A172 (cell line): ENCODE measurements at regions not wholly inside any gene's neighbourhood (a gene's known extent, or its start where the extent isn't known, plus 50 kb on each side); places are given as distances from the start of the nearest gene placed in this dataset.
A peak's percentile ranks its signal among the peaks of the same experiment; 100 is the strongest.
"Not testable (repeated sequence)": the region's sequence is repeated elsewhere in the genome, so short reads cannot be mapped to it uniquely, and the experiment has no call there.

Experiments used
- DNase-seq: peaks from one replicate; pipeline ENCODE4 v3.0.0-alpha.2; 2015; ENCODE audit warnings: low spot score

DNA sequence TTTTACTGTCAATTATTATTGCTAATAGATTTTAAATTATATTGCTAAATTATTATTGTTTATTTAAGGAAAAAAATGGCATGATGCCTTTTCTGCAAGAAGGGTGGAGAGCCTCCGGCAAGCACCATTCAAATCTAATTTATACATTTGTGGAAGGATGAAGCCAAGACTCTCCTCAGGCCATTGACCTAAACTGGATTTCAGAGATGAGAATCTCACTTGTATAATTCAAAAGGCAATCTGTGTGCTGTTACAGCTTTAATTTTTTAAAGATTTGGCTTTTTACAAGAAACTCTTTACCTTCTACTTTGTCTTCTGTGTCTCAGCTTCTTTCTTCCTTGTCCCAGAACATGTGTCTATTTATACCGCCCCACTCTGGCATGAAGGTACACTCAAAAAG lies 722.5 kb downstream of the ETS1 start:
- no peak for DNase-seq

DNA sequence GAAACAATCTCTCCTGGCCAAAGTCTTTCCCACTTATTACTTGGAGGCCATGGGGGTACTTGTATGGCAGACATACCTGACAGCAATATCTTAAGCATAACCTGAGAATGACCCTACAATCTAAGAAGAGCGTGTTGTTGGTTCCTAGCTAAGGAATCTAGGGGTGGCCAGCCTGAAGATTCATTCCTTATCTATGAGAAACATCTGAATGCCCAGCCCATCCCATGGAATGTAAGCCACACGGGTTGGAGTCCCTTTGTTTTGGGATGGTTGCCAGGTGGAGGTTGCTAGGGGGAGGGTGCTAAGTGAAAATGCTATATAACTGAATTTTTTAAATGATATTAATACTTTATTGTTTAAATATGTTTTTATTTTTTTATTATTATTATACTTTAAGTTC lies 725.0 kb downstream of the ETS1 start:
- DNase-seq = peak; percentile 31

DNA sequence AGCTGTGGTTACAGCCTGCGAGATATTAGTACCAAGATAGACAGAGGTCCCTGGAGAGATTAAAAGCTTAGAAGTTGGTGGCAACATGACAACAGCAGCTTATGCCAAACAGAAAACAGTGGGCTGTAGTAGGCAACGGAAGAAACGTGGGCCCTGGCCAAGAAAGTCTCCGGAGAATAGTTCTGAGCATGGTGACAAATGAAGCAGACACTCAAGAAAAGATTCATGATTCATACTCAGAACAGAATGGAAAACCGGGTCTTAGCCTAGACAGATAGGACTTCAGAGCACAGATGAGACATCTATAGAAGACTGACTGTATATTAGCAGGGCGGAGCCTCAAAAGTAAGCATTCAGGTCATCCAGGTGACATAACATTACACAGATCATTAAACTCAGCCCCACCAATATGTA lies 727.4 kb downstream of the ETS1 start:
- no peak for DNase-seq

DNA sequence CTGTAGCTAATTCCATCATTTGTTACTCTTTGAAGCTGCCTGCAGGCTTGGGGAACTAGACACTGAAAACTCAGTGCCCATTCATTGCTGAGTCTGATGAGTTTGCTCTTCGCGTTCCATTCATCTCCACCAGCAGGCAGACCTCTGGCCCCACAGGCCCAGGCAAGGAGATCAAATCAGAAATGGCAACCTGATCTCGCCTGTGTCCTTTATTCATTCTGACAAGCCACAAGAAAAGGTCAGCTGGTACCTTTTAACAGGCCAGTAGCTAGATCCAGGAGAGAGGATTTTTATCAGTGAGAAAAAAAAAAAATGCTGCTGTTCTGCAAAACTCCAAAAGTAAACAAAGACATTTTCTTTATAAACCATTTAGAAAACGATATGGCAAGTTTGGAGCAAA lies 742.5 kb downstream of the ETS1 start:
- DNase-seq = no peak

DNA sequence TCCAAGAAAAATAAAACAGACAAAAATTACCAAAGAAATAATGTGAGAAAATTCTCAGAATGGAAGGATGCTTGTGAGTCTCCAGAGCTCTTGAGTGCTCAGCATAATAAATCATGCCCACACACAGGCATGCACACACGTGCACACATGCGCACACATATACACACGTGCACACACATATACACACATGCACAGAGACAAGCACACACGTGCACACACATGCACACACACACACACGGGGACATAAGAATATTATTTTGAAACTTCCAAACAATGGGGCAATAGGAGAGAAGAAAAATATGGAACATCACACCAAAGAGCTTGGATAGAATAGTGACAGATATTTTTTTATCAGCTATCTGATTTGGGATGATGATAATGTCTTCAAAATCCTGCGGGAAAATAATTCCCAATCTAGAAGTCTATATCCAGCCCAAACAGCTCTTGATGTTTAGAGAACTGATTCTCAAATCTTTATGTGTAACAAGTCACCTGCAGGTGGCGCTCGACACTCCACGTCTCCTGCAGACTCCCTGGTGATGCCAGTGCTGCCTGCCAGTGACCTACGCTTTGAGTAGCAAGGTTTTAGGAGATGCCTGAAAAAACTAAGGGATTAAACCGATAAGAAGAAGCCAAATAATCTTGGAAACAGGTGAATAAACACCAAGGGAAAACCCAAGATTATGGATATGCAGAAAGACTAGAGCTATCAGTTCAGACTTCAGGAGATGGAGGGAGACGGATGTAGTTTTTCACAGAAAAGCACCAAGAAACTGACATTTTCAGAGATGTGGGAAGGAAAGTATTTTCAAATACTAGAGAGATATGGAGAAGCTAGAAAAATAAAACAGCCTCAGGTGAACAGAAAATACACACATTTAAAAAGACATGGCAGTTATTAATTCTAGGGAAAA lies 743.6 kb downstream of the ETS1 start:
- DNase-seq = peak; percentile 55

DNA sequence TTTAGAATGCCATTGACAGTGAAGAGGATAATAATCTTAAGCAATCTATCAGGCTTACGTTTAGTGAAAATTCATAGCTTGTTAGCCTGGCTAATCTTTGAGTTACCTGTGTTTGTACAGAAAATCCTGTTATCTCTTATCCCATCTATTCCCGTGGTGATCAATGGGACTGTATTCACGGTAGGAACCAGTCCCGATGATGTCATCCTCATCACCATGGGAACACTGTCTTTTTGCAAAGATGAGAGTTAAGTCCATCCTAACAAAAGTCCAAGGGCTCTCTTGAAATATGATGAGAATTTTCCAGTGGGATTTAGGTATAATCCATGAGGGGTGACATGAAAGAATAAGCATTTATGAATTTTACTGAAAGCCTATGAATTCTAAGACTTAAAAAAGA lies 762.2 kb downstream of the ETS1 start:
- no peak for DNase-seq

DNA sequence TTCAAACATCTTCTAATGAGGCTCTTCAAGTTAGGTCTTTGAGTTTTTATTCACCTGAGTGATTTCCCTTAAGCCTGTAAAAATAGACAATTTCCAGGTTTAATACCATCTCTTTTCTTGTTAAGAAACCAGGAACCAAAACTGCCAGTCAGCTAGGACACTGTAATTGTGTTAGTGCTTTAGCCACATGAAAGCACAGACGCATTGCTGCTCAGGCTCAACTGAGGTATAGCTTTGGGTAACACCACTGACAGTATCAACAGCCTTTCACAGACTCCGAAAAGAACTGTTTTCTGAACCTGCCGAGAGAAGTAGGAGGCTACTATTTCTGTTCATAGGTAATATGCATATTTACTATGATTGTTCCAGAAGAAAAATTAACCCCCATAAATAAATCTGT lies 768.7 kb downstream of the ETS1 start:
- no peak for DNase-seq

DNA sequence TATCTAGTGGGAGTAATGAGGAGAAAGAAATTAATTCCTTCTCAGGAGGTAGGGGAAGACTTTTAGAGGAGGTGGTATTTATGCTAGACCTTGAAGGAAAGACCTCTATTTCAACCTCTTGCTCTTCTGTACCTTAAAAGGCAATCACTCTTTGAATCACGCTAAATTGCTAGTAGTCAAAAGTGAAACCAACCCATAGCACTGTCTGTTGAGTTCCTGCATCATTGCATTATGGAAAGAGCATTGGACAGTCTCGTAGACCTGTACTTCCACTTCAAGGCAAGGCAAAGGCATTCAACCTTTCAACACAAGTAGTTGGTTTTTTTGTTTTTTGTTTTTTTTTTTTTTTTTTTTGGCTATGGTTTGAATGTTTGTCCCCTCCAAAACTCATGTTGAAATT lies 770.4 kb downstream of the ETS1 start:
- no peak for DNase-seq

DNA sequence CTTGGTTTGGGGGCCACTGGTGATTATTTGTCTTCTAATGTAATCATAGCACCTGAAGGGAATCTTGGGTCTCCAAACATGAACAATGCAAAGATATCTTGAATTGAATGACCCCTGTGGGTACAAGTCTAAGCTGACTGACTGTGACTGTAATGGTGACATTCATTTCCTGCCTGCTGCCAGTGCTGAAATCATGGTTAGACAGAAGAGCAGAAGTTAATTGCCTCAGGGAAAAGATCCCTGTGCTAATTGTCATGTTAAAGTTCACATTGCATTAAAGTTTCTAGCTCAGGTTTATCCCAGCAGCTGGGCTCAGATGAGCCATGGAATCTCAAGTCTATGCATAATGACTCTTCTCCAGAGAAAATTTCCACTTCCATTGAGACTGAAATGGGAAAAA lies 772.0 kb downstream of the ETS1 start:
- DNase-seq = no peak

DNA sequence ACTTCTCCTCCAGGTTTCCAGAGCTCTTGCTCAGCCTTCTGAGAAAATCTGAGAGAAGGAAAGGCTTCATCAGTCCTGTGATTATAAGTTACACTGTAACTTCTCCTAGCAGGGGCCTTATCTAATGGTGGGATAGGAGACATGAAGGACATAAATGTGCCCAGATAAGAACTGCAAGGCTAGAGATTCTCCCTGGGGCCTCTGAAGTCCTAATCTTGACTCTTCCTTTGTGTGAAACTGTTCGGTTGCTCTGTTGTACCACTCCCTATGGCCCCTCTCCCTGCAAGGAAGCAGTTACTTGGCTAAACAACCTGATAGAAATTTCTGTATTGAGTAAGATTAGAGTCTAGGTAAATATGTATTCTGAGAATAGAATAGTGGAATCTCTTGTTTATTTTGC lies 780.9 kb downstream of the ETS1 start:
- no peak for DNase-seq

DNA sequence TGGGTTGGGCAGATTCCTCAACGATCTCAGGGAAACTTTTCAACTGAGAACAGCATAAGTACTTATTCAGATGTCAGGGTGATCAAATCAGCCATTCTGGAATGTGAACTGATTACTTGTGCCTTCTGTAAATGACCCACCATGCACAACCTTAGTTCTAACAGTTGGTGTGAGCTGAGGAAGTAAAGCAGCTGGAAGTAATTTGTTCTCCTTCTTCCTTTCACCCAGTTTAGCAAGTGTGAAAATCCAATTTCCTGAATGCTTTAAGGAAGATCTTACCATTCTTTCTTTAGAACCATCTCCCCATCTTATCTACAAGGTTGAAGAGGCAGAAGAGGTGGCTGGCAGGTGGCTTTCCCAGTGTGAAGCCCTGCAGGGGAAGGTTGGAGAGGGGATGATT lies 781.6 kb downstream of the ETS1 start:
- DNase-seq = no peak

DNA sequence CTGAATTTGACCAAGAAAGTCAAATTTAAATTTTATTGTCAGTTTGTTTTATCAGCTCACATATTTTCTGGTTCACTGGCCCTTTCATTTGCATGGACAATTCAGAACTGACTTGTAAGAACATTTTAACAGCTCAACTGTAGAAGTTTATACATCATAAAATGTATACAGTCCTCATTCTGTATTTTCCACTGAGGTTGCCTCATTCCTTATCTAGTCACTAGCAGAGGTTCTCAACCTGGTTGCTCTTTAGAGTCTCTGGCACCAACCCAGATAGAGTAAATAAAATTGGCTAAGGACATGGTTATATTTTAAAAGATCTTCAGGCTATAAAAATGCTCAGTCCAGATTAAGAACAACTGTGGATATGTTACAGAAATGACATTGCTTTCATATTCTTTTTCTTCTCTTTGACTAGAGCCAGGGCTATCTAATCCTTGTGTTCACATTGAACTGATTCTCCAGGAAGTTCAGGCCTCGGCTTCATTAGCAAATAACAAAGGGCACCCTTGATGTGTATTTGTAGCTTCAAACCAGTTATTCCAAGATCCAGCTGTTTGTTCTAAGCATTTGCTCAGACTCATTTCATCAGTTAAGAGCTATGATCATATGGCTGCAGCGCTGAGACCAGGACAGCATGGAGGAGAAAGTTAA lies 782.5 kb downstream of the ETS1 start:
- no peak for DNase-seq

DNA sequence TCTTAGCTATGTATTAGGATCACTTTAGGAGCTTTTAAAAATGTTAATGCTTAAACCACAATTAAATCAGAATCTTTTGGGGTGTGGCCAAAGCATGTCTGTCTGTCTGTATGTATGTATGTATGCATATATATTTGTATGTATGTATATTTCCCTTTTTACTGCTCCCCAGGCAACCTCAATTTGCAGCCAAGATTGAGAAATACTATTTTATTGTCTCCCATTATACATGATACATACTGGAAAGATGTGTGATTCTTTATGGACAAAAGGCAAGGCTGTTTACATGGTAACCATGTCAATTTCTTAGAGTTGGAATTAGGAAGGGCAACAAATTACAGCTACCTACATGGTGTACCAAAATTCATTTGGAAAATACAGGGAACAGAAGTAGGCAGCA lies 783.6 kb downstream of the ETS1 start:
- no peak for DNase-seq

DNA sequence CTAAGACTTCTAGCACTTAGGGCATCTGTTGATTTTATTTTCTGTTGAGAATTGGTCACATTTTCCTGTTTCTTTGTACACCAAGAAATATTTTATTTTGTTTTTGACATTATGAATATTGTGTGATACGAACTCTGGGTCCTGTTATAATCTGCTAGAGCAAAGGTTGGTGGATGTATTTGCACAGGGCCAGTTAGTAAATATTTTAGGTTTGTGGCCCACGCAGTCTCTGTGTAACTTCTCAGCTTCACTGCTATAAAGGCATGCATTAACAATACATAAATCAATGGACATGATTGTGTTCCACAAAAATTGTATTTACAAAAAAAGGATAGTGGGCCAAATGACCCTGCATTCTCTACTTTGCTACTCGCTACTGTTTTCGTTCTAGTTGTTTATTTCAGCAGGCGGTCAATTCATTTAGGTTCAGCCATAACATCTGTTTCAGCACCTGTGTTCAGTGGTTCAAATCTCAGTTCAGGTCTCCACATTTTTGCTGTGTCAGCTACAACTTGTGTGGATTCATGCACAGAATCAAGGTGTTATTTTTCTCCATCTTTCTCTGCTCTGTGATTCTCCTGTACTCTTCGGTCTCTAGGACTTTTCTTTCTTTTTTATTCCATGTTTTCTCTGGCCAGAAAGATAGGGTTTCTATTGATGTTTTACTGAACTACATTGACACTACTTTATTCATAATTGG lies 786.2 kb downstream of the ETS1 start:
- DNase-seq = no peak

DNA sequence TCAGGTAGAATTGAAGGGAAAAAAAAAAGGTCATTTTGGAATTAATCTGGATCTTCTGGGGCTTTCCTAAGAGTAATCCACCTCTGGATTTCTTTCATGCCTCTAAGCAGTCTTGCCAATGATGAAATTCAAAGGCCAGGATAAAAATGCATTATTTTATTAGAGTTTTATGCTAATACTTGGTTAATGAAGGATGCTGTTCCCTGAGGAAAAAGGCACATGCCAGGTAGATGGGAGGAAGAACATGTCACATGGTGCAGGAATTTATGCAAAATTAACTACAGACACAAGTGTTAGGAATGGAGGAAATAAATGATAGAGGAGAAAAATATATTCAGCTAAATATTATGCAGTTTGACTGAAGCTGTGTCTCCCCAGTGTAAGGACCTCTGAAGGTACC lies 792.0 kb downstream of the ETS1 start:
- DNase-seq = no peak

DNA sequence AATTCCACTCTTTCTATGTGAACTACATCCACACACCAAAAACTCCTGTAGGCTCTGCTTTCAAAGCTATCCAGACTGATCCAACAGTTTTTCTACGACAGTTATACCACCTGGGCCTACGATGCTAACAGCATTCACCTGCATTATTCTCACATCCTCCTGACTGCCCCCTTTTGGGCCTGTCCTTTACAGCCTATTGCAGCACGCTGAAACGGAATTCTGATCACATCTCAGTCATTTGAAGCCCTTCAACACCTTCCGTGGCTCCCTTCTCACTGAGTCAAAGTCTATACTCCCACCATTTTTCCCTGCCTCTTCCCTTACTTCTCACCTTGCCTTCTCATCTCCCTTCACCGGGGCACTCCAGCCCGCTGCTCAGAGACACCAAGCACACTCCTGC lies 791.3 kb upstream of the KIRREL3 start:
- no peak for DNase-seq

DNA sequence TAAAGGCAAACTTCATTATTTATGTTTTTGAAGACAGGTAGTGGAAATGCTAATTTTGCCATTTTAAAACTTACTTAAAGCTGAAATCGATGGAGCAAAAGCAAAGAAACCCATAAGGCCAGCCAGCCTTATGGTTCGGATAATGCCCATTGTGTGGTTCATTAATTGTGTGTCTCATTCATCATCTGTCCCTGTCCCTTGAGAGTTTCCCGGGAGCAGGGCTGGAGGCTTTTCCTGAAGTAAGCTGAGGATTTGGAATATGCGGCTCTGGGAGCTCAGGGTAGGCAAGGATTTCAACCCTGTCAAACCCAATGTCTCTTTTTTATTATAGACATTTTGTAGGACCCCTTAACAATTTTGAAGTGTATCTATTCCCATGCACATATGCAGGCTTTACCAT lies 790.0 kb upstream of the KIRREL3 start:
- DNase-seq = no peak

DNA sequence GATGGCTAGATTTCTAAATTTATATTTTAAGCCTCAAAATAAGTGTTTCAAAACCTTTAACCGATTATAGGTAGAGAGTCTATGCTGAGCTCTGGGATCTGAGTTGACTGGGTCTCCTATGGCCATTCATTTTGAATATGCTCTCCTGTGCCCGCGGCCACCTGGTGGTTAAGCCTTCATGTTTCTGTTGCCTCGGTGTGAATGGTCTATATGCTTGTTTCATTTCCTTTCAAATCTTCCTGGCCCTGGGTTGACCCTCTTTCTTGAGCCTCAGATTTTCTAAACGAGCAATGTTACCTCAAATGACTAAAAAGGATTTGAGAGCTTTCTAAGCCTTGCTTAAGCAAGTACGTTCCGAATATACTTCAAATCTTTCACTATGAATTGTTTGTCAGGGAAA lies 789.4 kb upstream of the KIRREL3 start:
- peak; percentile 0 for DNase-seq

DNA sequence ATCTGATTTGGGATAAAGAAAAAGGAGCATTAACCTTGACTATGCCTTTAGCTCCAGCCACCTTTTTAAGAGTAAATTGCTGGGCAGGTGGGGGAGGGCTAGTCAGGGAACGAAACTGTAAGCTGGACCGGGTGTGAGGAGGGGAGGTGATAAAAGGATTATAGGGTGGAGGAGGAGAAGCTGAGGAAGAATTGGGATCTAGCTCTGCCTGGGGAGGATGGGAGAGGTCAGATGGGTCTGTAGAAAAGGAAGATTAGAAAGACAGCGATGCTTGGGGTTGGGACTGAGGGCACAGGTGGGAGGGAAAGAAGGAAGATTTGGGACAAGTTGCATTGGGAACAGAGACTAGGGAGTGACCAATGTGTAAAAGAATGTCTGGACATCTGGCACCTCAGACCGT lies 772.4 kb upstream of the KIRREL3 start:
- not testable (repeated sequence) for DNase-seq

DNA sequence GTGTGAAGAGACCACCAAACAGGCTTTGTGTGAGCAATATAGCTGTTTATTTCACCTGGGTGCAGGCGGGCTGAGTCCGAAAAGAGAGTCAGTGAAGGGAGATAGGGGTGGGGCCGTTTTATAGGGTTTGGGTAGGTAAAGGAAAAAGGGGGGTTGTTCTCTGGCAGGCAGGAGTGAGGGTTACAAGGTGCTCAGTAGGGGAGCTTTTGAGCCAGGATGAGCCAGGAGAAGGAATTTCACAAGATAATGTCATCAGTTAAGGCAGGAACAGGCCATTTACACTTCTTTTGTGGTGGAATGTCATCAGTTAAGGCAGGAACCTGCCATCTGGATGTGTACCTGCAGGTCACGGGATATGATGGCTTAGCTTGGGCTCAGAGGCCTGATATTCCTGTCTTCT lies 768.4 kb upstream of the KIRREL3 start:
- DNase-seq = not testable (repeated sequence)

DNA sequence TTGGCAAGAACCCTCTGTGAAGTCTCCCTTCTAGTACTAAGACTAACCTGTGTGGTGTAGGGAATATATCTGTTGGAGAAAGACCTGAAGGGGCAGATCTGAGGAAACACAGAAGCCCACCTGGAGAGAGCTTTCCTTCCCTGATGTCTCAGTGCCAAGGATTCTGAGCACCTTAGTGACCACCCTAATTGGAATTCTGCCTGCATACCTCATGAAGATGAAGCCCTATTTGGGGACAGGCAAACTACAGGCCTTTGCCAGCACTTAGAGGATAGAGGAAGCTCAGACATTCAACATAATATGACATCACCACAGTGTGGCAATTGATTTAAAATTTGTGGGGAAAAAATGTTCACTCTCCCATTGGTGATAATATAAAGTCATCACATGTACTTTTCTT lies 766.2 kb upstream of the KIRREL3 start:
- no peak for DNase-seq

DNA sequence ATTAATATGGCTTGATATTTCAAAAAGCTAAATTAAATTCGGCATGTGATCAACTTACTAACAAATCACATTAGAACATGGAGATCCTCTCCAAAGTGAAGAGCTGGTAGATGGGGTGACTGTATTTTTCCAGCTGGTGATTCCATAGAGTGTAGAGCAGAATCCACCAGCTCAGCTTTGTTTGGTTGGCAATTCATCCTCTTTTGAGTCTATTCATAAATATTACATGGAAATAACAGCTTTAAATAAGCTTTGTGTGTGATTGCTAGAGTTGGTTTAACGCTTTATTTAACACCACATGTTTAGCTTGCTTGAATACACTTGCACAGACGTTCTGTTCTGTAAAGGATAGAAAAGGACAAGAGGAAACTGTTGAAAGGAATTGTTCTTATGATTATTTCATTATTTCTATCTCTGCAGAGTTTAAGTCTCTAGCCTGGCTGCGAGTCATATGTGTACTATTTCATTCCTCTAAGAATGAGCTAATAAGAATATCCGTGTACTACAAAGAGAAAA lies 738.3 kb upstream of the KIRREL3 start:
- DNase-seq = no peak

DNA sequence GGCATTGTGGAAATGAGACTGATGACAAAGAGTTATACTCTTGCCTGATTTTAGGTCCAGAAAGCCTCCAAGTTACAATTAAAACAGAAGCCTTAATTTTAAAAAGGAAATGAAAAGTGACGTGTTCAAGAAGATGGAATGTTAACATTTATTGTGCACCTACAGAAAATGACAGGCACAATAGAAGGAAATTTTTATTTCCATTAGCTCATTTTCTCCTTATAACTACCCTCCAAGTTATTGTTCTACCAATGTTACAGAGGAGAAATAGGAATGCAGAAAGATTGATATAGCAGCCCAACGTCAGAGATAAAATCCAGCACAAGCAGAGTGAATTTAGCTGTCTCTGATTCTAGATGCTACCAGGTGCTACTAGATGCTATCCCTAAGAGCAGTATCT lies 736.9 kb upstream of the KIRREL3 start:
- no peak for DNase-seq
